ENCODE measurements at regions not wholly inside any gene's neighbourhood (a gene's known extent, or its start where the extent isn't known, plus 50 kb on each side); places are given as distances from the start of the nearest gene placed in this dataset.

GRCh38 chr2:198973785-198974184 lies 484.0 kb downstream of the SATB2 start:
- TF ChIP-seq CTCF (IDR thresholded peaks at IDR 0.05; ENCODE audit: low read length) (no peak), EZH2phosphoT487 (IDR thresholded peaks at IDR 0.05; ENCODE audit: low read length) (no peak), EZH2 (optimal IDR thresholded peaks at IDR 0.05; ENCODE audit: low read depth, low read length) (no peak)
